GM12891 (cell line): ENCODE measurements at regions not wholly inside any gene's neighbourhood (a gene's known extent, or its start where the extent isn't known, plus 50 kb on each side); places are given as distances from the start of the nearest gene placed in this dataset.
"Not testable (repeated sequence)": the region's sequence is repeated elsewhere in the genome, so short reads cannot be mapped to it uniquely, and the experiment has no call there.

ENCODE experiments used
- DNase-seq: peaks from one replicate; pipeline ENCODE4 v3.0.0; 2011; ENCODE audit warnings: low spot score; ENCODE audit not compliant: insufficient read length
- FAIRE-seq: peaks from 2 replicates; lab custom pipeline; 2011; peaks lifted over from hg19 to GRCh38; lab: Jason Lieb, UNC
- PAX5 ChIP-seq: IDR thresholded peaks from 2 replicates; pipeline ENCODE4 v1.6.1; 2011; ENCODE audit warnings: low read length, moderate library complexity, mild to moderate bottlenecking; ENCODE audit not compliant: insufficient read depth, severe bottlenecking
- POLR2A ChIP-seq: IDR thresholded peaks from 2 replicates; pipeline ENCODE4 v1.6.1; 2011; ENCODE audit warnings: low read depth, low read length, control low read depth
- POLR2AphosphoS5 ChIP-seq: IDR thresholded peaks from 2 replicates; pipeline ENCODE4 v1.6.1; 2011; ENCODE audit warnings: low read depth, low read length, control low read depth
- POU2F2 ChIP-seq: IDR thresholded peaks from 2 replicates; pipeline ENCODE4 v1.6.1; 2011; ENCODE audit warnings: low read depth, mild to moderate bottlenecking, control low read depth, low read length, moderate library complexity
- SPI1 ChIP-seq: IDR thresholded peaks from 2 replicates; pipeline ENCODE4 v1.6.1; 2011; ENCODE audit warnings: low read depth, low read length, control low read depth
- TAF1 ChIP-seq: IDR thresholded peaks from 2 replicates; pipeline ENCODE4 v1.6.1; 2011; ENCODE audit warnings: low read depth, low read length, control low read depth

DNA sequence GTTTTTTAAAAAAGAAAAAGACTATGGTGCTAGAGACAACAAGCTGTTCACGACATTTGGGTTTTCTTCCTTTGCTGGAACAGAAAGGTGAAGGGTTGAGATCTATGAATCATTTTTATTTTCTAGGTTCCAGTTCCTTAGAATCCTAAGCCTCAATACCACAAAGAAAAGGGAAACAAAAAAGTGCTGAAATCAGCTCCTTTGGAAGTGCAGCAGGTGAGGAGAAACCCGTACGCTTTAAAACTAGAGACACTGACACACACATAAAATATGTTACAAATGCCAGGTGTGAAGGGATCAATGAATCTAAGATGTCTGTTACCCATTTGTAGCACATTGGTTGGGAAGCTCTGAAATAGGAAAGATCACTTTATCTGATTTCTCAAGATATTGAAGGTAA lies 125.2 kb downstream of the AREG start:
- no peak for FAIRE-seq
- TF ChIP-seq POU2F2: no peak
- TF ChIP-seq POLR2AphosphoS5: no peak
- TF ChIP-seq POLR2A: no peak
- TF ChIP-seq PAX5: no peak
- TF ChIP-seq TAF1: no peak
- TF ChIP-seq SPI1: no peak

DNA sequence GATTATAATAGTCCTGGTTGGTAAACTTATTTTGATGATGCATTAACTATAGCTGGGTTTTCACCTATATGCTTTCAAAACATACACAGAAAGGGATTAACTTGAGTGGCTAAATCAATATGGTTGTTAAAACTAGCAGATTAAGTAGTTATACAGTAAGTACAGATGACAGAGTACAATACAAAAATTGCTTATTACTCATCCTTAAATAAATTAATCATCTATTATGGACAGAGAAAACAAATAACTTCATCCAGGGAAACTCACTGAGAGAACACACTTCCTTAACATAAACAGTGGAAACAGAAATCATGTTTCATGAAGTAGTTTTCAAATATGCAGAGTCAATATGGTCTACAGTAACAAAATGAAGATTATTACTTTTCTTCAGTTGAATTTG lies 133.4 kb downstream of the AREG start:
- no peak for DNase-seq
- no peak for TF ChIP-seq POU2F2
- no peak for TF ChIP-seq PAX5
- TF ChIP-seq TAF1: no peak
- no peak for TF ChIP-seq SPI1
- no peak for FAIRE-seq

More for the DNA sequence above, 125.2 kb downstream of the AREG start:
- DNase-seq: no peak

GRCh38 chr4:74578865-74579264 lies 133.9 kb downstream of the AREG start:
- FAIRE-seq, DNase-seq: not testable (repeated sequence)

DNA sequence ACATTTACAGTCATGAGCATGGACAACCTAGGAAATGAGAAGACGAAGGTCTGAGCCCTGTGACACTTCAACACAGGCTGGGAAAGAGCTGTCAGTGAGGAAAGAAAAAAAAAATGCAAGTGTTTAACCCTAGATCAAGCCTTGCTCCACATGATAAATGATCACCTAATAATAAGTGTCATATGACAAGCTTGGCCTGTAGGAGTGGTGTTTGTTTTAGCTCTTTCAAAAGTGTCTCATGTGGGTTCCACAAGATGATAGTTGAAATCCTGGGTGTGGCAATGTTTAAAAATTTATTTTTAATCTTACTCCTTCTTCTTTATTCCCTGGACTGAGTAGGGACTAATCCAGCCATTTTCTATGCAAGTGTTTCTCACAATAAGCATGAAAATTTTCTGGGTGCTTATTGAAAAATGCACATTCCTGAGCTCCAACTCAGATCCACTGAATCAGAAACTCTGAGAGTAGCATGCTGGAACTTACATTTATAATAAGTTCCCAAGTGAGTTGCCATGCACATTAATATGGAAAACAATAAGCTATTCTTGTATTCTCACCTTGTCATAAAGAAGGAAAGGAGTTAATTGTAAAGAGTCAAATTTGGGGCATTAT lies 138.3 kb downstream of the AREG start:
- TF ChIP-seq TAF1 (no peak), SPI1 (no peak), PAX5 (no peak), POU2F2 (no peak), POLR2A (no peak), POLR2AphosphoS5 (no peak)
- DNase-seq (no peak), FAIRE-seq (no peak)

DNA sequence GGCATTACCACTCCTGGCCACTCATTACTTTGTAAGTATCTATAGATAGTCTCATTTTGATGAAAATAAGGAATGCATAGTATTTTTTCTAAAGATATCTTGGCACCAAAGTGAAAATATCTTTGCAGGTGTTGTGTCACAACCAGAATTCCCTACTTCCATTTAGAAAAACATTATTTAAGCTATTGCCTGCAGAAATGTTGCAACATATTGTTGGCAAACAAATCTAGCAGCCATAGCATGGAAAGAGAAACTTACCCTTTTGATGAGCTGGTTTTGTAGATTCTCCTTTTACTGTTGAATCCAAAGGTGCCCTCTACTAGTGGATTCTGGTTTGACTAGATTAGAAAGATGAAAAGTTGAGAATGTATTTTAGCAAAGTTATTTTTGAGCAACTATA lies 138.8 kb downstream of the AREG start:
- no peak for TF ChIP-seq SPI1
- TF ChIP-seq POLR2A: no peak
- no peak for TF ChIP-seq POLR2AphosphoS5
- TF ChIP-seq TAF1: no peak
- TF ChIP-seq PAX5: no peak
- no peak for TF ChIP-seq POU2F2
- DNase-seq (no peak), FAIRE-seq (no peak)

DNA sequence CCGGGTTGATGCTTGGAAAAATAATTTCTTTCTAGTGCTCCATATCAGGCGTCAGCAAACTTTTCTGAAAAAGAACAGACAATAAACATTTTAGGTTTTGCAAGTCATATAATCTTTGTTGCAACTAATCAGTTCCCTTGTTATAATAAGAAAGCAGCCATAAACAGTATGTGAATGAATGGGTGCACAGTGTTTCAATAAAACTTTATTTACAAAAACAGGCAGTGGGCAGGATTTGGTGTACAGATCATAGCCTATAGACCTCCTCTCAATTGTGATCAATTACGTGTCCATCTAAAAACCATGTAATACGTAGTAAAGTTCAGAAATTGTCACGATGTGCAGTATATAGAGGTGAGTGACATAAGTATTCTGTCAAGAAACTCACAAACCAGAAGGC lies 143.4 kb downstream of the AREG start:
- no peak for TF ChIP-seq TAF1
- TF ChIP-seq SPI1: no peak
- no peak for TF ChIP-seq PAX5
- TF ChIP-seq POLR2A: no peak
- no peak for TF ChIP-seq POLR2AphosphoS5
- no peak for DNase-seq
- no peak for FAIRE-seq

- TF ChIP-seq POU2F2: no peak
- TF ChIP-seq POLR2AphosphoS5: no peak
- no peak for TF ChIP-seq POLR2A
- no peak for TF ChIP-seq SPI1
- TF ChIP-seq PAX5: no peak
- no peak for TF ChIP-seq TAF1
- FAIRE-seq (no peak), DNase-seq (no peak)
Measured at GRCh38 chr4:74590476-74590875, 145.5 kb downstream of the AREG start.

GRCh38 chr4:74598611-74599325 lies 153.8 kb downstream of the AREG start:
- FAIRE-seq: no peak
- TF ChIP-seq TAF1 (no peak), PAX5 (no peak), POLR2A (no peak), POLR2AphosphoS5 (no peak), SPI1 (no peak), POU2F2 (no peak)
- DNase-seq: no peak

DNA sequence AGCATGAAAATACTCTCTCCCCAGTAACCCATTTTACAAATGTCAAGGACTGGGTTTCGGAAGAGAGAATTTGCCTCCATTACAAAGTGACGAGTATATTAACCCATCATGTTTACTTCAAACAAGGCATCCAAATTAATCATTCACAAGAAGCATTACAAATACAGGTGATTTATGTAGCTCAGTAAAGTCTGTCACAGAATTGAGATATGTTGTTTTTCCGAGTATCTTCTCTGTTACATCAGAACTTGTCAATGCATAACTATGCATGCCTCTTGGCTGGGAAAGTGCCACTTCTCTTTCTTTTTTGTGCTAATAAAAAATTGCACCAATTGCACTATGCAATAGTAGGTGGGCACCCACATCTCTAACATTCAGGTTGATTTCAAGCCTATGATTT lies 158.2 kb downstream of the AREG start:
- TF ChIP-seq TAF1 (no peak), POLR2A (no peak), POLR2AphosphoS5 (no peak), PAX5 (no peak), POU2F2 (no peak), SPI1 (no peak)
- FAIRE-seq: no peak
- DNase-seq: no peak

DNA sequence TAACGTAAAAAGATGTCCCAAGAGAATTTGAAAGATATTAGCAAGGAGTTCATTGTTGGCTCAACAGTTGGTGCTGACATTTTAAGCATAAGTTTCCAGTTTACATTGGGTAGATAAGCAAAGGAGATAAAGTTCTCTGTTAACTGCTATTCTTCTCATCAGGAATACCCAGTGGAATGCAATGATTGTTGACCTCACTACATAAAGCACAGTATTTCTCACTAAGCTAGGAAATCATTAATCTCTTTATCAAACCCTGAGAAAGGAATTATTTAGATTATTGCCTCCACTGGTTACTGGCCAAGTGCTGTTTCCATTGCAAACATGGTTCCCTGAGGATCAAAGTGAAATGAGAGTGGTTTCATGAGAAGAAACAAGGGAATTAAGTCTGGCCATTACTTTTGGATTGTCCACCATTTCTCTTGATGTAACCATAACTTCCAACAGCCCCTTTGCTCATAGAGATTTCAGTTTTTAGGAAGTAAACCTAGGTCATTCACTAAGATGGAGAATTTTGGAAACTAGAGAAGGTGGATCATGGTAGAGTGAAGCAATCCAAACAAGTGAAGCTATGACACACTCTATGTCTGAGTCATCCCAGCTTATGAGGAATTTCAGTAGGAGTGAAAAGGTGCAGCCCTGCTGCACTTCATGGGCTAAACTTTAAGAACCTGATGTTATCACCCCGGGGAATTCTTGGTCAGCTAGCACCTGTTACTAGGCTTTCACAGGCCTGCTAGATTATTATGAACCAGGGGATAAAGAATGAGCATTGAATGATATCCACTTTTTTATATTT lies 163.4 kb downstream of the AREG start:
- TF ChIP-seq POLR2A (no peak), PAX5 (no peak), TAF1 (no peak)
- FAIRE-seq (no peak), DNase-seq (no peak)

DNA sequence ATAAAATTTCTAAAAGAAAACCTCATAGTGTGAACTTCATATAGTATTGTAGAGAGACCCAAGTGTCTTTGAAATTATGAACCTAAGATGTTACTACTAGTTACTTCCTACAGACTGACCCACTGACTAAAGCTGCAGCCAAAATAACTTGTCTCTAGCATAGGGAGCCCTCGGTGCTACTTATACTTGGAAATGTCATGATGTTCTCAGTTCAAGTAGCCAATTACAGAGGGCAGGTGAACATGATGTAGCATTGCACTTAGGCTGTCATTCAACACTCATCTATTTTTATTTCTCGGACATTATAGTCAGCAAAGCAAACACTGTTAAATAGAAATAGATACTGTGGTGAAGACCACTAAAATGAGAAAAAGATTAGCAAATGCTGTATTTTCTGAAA lies 165.6 kb downstream of the AREG start:
- FAIRE-seq: no peak
- DNase-seq: no peak
- TF ChIP-seq POLR2AphosphoS5 (no peak), POU2F2 (no peak), TAF1 (no peak), PAX5 (no peak), POLR2A (no peak), SPI1 (no peak)
